A549 (cell line): ENCODE measurements at regions not wholly inside any gene's neighbourhood (a gene's known extent, or its start where the extent isn't known, plus 50 kb on each side); places are given as distances from the start of the nearest gene placed in this dataset.

Experiments
- ATAC-seq, 2 experiments: fragments of 200-7000 bp in 1 of 2; fragments of >200 bp in 1 of 2; cut with Nextera tagmentation in 1 of 2; cut with Tn5 transposase in 1 of 2; 3 replicates each; pipeline versions ENCODE4 v1.8.0 to v1.9.1; 2018 to 2020; ENCODE audit warnings: mild to moderate bottlenecking in 1 of 2, moderate library complexity in 1 of 2
- CTCF ChIA-PET: fragments of 300-600 bp; sonication (Branson Sonifier 250); formaldehyde crosslinking; extraction: SDS; loops from one replicate; lab custom pipeline; 2021; ENCODE audit warnings: antibody characterized with exemption, inconsistent platforms; lab: Yijun Ruan, JAX
- POLR2A ChIA-PET: fragments of 350-600 bp; formaldehyde crosslinking; extraction: SDS; loops from one replicate; lab custom pipeline; 2021; ENCODE audit warnings: antibody characterized with exemption, inconsistent platforms; lab: Yijun Ruan, JAX
- DNase-seq, 2 experiments: peaks; one replicate each; pipeline versions ENCODE4 v3.0.0 to v3.0.0-alpha.2; 2011 to 2016; ENCODE audit warnings: low read depth in 1 of 2, low spot score in 1 of 2
- FAIRE-seq: peaks from 2 replicates; lab custom pipeline; 2011; peaks lifted over from hg19 to GRCh38; lab: Jason Lieb, UNC
- H3K27ac ChIP-seq, 2 experiments: fragments of >200 bp; sonication (Bioruptor Twin); formaldehyde crosslinking; 3 replicates each; pipeline ENCODE4 v1.5.1; 2016 to 2017
- H3K4me1 ChIP-seq: fragments of >200 bp; sonication (Bioruptor Twin); formaldehyde crosslinking; 3 replicates; pipeline ENCODE4 v1.6.1; 2016
- H3K4me2 ChIP-seq: fragments of >200 bp; sonication (Bioruptor Twin); formaldehyde crosslinking; 3 replicates; pipeline ENCODE4 v1.6.1; 2016
- H3K4me3 ChIP-seq: fragments of >200 bp; sonication (Bioruptor Twin); formaldehyde crosslinking; 3 replicates; pipeline ENCODE4 v1.5.1; 2016
- H3K9me3 ChIP-seq: fragments of >200 bp; sonication (Bioruptor Twin); formaldehyde crosslinking; 3 replicates; pipeline ENCODE4 v1.6.1; 2016
- CBX2 ChIP-seq: fragments of 200-600 bp; sonication (generic); IDR thresholded peaks from 2 replicates; pipeline ENCODE4 v1.6.1; 2016; ENCODE audit warnings: low read depth, mild to moderate bottlenecking, borderline replicate concordance
- EHF ChIP-seq: fragments of 250-450 bp; sonication (Bioruptor Pico); IDR thresholded peaks from 2 replicates; pipeline ENCODE4 v1.5.0; 2020; ENCODE audit warnings: mild to moderate bottlenecking
- EHMT2 ChIP-seq: fragments of 200-600 bp; sonication (generic); IDR thresholded peaks from 2 replicates; pipeline ENCODE4 v1.6.1; 2016; ENCODE audit warnings: antibody characterized with exemption, low read depth, mild to moderate bottlenecking, moderate library complexity
- FOSL2 ChIP-seq, 2 experiments: fragments of 450-650 bp in 1 of 2; fragments of >200 bp in 1 of 2; sonication (Bioruptor Twin) in 1 of 2; formaldehyde crosslinking; IDR thresholded peaks; 2 replicates each; pipeline versions ENCODE4 v1.5.0 to v1.6.1; 2016 to 2020; ENCODE audit warnings: mild to moderate bottlenecking in 1 of 2, moderate library complexity in 1 of 2
- MAFK ChIP-seq: fragments of 450-650 bp; IDR thresholded peaks from 2 replicates; pipeline ENCODE4 v1.6.1; 2014; ENCODE audit not compliant: partially characterized antibody
- NFE2L2 ChIP-seq: fragments of 150-350 bp; conservative IDR thresholded peaks from 2 replicates; pipeline ENCODE4 v1.6.1; 2014; ENCODE audit warnings: low read length
- RAD21 ChIP-seq, 2 experiments: fragments of >200 bp in 1 of 2; sonication (Bioruptor Twin) in 1 of 2; formaldehyde crosslinking in 1 of 2; IDR thresholded peaks in 1 of 2; conservative IDR thresholded peaks in 1 of 2; 2 replicates in 1 of 2; 3 replicates in 1 of 2; pipeline ENCODE4 v1.6.1; 2012 to 2018; ENCODE audit warnings: inconsistent platforms in 1 of 2
- RARB ChIP-seq: fragments of 250-450 bp; sonication (Bioruptor Pico); IDR thresholded peaks from 2 replicates; pipeline ENCODE4 v1.8.0; 2021; ENCODE audit warnings: mild to moderate bottlenecking, moderate library complexity
- RCOR1 ChIP-seq: fragments of 150-350 bp; IDR thresholded peaks from 2 replicates; pipeline ENCODE4 v1.6.1; 2014; ENCODE audit warnings: antibody characterized with exemption, low read length, low read depth
- SMC3 ChIP-seq: fragments of >200 bp; sonication (Bioruptor Twin); formaldehyde crosslinking; IDR thresholded peaks from 3 replicates; pipeline ENCODE4 v1.6.1; 2018; ENCODE audit warnings: inconsistent platforms
- ZC3H11A ChIP-seq: fragments of 450-650 bp; IDR thresholded peaks from 2 replicates; pipeline ENCODE4 v1.6.1; 2014; ENCODE audit warnings: antibody characterized with exemption, mild to moderate bottlenecking
- ZFP36 ChIP-seq: fragments of 450-650 bp; IDR thresholded peaks from 2 replicates; pipeline ENCODE4 v1.6.1; 2014; ENCODE audit warnings: borderline replicate concordance; ENCODE audit not compliant: partially characterized antibody
- WGBS: methylation state at CpG from one replicate; pipeline ENCODE4 v1.1.6; 2017; ENCODE audit errors: missing lambda C conversion rate; 5-methylcytosine and 5-hydroxymethylcytosine counted together
- TF ChIP-seq, protein P1 (sequence below): fragments of >200 bp; sonication (Bioruptor Twin); formaldehyde crosslinking; IDR thresholded peaks from 3 replicates; pipeline ENCODE4 v1.6.1; 2016
- TF ChIP-seq, protein P2 (sequence below): fragments of 250-450 bp; sonication (Bioruptor Pico); IDR thresholded peaks from 2 replicates; pipeline ENCODE4 v1.5.0; 2020; ENCODE audit warnings: low read depth, mild to moderate bottlenecking, moderate library complexity
- TF ChIP-seq, protein P3 (sequence below): fragments of >200 bp; sonication (Bioruptor Twin); formaldehyde crosslinking; IDR thresholded peaks from 2 replicates; pipeline ENCODE4 v1.6.1; 2016
- TF ChIP-seq, protein P4 (sequence below): IDR thresholded peaks from 2 replicates; pipeline ENCODE4 v1.6.1; 2012; ENCODE audit warnings: low read depth, borderline replicate concordance
- TF ChIP-seq, protein P5 (sequence below): fragments of 200-600 bp; sonication (generic); IDR thresholded peaks from 2 replicates; pipeline ENCODE4 v1.6.1; 2016; ENCODE audit warnings: antibody characterized with exemption, mild to moderate bottlenecking, moderate library complexity

DNA sequence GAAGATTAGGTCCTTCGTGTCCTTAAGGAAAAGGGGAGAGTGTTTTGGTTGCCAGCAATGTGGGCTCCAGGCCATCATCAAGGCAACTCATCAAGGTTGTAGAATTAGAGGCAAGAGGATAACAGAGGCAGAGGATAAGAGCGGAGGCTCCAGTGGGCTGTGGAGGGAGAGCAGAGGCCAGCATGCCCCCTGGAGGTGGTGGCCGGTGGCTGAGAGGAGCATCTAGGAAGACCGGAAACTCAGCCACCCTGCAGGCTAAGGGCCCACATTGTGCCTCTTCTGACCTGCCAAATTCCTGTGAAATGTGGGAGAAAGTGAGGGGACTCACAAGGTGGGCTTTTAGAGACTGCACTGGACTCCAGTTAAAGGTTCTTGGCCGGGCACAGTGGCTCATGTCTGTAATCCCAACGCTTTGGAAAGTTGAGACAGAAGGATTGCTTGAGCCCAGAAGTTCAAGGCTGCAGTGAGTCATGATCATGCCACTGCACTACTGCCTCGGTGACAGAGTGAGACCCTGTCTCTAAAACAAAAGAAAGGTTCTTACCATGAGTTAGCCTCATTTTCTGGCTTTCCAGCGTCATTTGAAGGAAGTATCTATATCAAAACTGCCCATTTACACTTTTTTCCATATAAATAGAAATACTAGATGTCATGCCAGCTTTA, 62.7 kb upstream of the ADORA2B start:
- Histone ChIP-seq H3K27ac (peak overlapping the region in 1 of 2 experiments; percentile 45; a peak in 3 of 6 replicates), H3K9me3 (no peaks in the 10 kb centered on the region), H3K4me1 (0 out of 3 replicates have a peak, but pooled peaks cover 6% of the 10 kb centered on the region), H3K4me2 (no peak overlapping the region), H3K4me3 (no peak overlapping the region)
- TF ChIP-seq, protein P1, sequence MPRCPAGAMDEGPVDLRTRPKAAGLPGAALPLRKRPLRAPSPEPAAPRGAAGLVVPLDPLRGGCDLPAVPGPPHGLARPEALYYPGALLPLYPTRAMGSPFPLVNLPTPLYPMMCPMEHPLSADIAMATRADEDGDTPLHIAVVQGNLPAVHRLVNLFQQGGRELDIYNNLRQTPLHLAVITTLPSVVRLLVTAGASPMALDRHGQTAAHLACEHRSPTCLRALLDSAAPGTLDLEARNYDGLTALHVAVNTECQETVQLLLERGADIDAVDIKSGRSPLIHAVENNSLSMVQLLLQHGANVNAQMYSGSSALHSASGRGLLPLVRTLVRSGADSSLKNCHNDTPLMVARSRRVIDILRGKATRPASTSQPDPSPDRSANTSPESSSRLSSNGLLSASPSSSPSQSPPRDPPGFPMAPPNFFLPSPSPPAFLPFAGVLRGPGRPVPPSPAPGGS, result no peak
- TF ChIP-seq, protein P2, sequence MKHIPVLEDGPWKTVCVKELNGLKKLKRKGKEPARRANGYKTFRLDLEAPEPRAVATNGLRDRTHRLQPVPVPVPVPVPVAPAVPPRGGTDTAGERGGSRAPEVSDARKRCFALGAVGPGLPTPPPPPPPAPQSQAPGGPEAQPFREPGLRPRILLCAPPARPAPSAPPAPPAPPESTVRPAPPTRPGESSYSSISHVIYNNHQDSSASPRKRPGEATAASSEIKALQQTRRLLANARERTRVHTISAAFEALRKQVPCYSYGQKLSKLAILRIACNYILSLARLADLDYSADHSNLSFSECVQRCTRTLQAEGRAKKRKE (CRISPR knock-in tag), result no peak
- TF ChIP-seq FOSL2 (IDR thresholded peaks at IDR 0.05) (no peak), FOSL2 (CRISPR knock-in tag; IDR thresholded peaks at IDR 0.05) (no peak), RAD21 (conservative IDR thresholded peaks at IDR 0.05 in 1 of 2, IDR thresholded peaks at IDR 0.05 in 1 of 2) (peak in 1 of 2 experiments; percentile 27; a peak in 1 of 5 replicates)
- TF ChIP-seq, protein P3, sequence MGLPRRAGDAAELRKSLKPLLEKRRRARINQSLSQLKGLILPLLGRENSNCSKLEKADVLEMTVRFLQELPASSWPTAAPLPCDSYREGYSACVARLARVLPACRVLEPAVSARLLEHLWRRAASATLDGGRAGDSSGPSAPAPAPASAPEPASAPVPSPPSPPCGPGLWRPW, result no peak
- TF ChIP-seq, protein P4, sequence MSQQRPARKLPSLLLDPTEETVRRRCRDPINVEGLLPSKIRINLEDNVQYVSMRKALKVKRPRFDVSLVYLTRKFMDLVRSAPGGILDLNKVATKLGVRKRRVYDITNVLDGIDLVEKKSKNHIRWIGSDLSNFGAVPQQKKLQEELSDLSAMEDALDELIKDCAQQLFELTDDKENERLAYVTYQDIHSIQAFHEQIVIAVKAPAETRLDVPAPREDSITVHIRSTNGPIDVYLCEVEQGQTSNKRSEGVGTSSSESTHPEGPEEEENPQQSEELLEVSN, result no peak
- ATAC-seq (peak; percentile 74 to 84; a peak in 5 of 6 replicates), DNase-seq (no peak), FAIRE-seq (no peak)
- POLR2A ChIA-PET, result no interaction called here
- CTCF ChIA-PET, result interaction anchor here (0.7 kb wide), 1 partner anchor 44 kb away, joined by 5 read pairs; no protein-coding TSS in a partner anchor
- WGBS, result 66% methylated on average over 8 of the region's 8 CpGs

DNA sequence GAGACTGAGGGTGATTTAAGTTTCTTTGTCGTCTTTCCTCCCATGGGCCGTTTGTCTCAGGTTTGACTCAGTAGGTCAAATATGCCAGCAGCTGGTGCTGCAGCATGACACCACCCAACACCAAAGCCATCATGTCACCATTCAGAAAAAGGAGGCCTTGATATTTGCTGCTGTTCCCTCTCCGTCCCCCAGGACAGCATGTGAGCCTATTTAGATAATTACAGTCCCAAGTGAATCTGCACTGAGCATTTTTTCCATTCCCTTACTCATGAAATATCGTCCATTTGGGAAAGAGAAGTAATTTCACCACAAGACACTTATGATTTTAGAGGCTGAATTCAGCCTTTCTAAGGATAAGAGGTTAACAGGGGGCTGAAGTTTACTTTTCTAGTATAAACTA, 62.2 kb upstream of the ADORA2B start:
- TF ChIP-seq MAFK (no peak), RAD21 (conservative IDR thresholded peaks at IDR 0.05 in 1 of 2, IDR thresholded peaks at IDR 0.05 in 1 of 2) (no peak), EHMT2 (no peak), EHF (CRISPR knock-in tag) (no peak), NFE2L2 (no peak), RARB (CRISPR knock-in tag) (no peak), FOSL2 (IDR thresholded peaks at IDR 0.05) (no peak), FOSL2 (CRISPR knock-in tag; IDR thresholded peaks at IDR 0.05) (no peak), CBX2 (no peak), ZC3H11A (no peak), ZFP36 (no peak), RCOR1 (no peak), SMC3 (no peak)
- TF ChIP-seq, protein P2 (CRISPR knock-in tag), result no peak
- TF ChIP-seq, protein P3, result no peak
- TF ChIP-seq, protein P5, sequence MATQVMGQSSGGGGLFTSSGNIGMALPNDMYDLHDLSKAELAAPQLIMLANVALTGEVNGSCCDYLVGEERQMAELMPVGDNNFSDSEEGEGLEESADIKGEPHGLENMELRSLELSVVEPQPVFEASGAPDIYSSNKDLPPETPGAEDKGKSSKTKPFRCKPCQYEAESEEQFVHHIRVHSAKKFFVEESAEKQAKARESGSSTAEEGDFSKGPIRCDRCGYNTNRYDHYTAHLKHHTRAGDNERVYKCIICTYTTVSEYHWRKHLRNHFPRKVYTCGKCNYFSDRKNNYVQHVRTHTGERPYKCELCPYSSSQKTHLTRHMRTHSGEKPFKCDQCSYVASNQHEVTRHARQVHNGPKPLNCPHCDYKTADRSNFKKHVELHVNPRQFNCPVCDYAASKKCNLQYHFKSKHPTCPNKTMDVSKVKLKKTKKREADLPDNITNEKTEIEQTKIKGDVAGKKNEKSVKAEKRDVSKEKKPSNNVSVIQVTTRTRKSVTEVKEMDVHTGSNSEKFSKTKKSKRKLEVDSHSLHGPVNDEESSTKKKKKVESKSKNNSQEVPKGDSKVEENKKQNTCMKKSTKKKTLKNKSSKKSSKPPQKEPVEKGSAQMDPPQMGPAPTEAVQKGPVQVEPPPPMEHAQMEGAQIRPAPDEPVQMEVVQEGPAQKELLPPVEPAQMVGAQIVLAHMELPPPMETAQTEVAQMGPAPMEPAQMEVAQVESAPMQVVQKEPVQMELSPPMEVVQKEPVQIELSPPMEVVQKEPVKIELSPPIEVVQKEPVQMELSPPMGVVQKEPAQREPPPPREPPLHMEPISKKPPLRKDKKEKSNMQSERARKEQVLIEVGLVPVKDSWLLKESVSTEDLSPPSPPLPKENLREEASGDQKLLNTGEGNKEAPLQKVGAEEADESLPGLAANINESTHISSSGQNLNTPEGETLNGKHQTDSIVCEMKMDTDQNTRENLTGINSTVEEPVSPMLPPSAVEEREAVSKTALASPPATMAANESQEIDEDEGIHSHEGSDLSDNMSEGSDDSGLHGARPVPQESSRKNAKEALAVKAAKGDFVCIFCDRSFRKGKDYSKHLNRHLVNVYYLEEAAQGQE, result no peak
- TF ChIP-seq, protein P4, result no peak
- Histone ChIP-seq H3K4me1 (0 out of 3 replicates have a peak, but pooled peaks cover 6% of the 10 kb centered on the region), H3K4me3 (no peak overlapping the region), H3K4me2 (no peak overlapping the region), H3K9me3 (no peaks in the 10 kb centered on the region), H3K27ac (no peak overlapping the region)
- DNase-seq (no peak), FAIRE-seq (no peak), ATAC-seq (no peak)
- POLR2A ChIA-PET, result no interaction called here
- CTCF ChIA-PET, result no interaction called here
- whole genome bisulfite sequencing, result 66% methylated on average over 4 of the region's 4 CpGs
